SK-N-MC (cell line): ENCODE measurements at regions not wholly inside any gene's neighbourhood (a gene's known extent, or its start where the extent isn't known, plus 50 kb on each side); places are given as distances from the start of the nearest gene placed in this dataset.
"Not testable (repeated sequence)": the region's sequence is repeated elsewhere in the genome, so short reads cannot be mapped to it uniquely, and the experiment has no call there.

Experiments
- DNase-seq: peaks from one replicate; pipeline ENCODE4 v3.0.0-alpha.2; 2011; ENCODE audit warnings: low read depth, low spot score
- H3K27ac ChIP-seq: fragments of 200-600 bp; sonication (generic); 2 replicates; pipeline ENCODE4 v1.5.1; 2016; ENCODE audit warnings: mixed run types
- H3K36me3 ChIP-seq: fragments of 200-600 bp; sonication (generic); 2 replicates; pipeline ENCODE4 v1.6.1; 2017; ENCODE audit warnings: antibody characterized with exemption, low read length, mixed read lengths; ENCODE audit not compliant: insufficient read depth
- H3K4me3 ChIP-seq: fragments of 200-600 bp; sonication (generic); 2 replicates; pipeline ENCODE4 v1.5.1; 2016
- H3K9ac ChIP-seq: fragments of 200-600 bp; sonication (generic); 2 replicates; pipeline ENCODE4 v1.8.0; 2017; ENCODE audit warnings: mixed run types, mixed read lengths; ENCODE audit not compliant: insufficient read length
- H3K9me3 ChIP-seq: fragments of 200-600 bp; sonication (generic); 2 replicates; pipeline ENCODE4 v1.6.1; 2017; ENCODE audit warnings: low read depth, mild to moderate bottlenecking, antibody characterized with exemption, low read length, moderate library complexity, mixed read lengths
- EZH2 ChIP-seq: fragments of 200-600 bp; sonication (generic); IDR thresholded peaks from one replicate; pipeline ENCODE4 v1.6.1; 2017; ENCODE audit warnings: antibody characterized with exemption
- FOXP2 ChIP-seq: optimal IDR thresholded peaks from 2 replicates; pipeline ENCODE3; 2011; ENCODE audit warnings: mild to moderate bottlenecking, moderate library complexity; ENCODE audit not compliant: insufficient read depth; ENCODE audit errors: extremely low read length, control extremely low read depth
- POLR2AphosphoS5 ChIP-seq: IDR thresholded peaks from 2 replicates; pipeline ENCODE4 v1.6.1; 2012; ENCODE audit warnings: mild to moderate bottlenecking, low read depth, low read length, borderline replicate concordance

DNA sequence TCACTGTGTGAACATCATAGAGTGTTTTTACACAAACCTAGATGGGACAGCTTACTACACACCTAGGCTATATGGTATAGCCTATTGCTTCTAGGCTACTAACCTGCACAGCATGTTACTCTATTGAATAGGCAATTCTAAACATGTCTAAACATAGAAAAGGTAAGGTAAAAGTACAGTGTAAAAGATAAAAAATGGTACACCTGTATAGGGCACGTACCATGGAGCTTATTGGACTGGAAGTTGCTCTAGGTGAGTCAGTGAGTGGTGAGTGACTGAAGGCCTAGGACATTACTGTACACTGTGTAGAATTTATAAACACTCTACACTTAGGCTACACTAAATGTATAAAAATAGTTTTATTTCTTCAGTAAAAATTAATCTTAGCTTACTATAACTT, 182.0 kb upstream of the THSD7A start:
- no peak overlapping the region for H3K9ac ChIP-seq
- no peak overlapping the region for H3K27ac ChIP-seq
- TF ChIP-seq FOXP2 (no peak), EZH2 (no peak), POLR2AphosphoS5 (no peak)
- DNase-seq = no peak
- no peaks in the 10 kb centered on the region for H3K9me3 ChIP-seq
- H3K36me3 ChIP-seq = no peaks in the 10 kb centered on the region
- H3K4me3 ChIP-seq = no peak overlapping the region

DNA sequence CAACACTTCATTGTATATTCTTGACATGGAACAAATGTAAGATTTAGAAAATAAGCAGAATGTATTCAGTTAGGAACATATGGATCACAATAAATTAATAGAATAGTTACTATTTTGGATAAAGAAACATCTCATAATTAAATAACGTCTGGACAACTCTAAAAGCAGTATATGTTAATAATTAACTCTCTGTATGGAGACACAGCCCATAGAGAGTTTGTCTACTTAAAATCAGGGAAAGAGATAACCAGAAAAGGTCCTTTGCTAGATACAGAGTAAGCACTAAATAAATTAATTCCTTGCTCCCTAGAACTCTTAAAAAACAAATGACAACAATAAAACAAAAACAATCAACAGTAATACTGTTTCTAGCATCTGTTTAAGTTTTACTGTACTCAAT, 184.4 kb upstream of the THSD7A start:
- Histone ChIP-seq H3K4me3 (no peak overlapping the region), H3K9ac (no peak overlapping the region), H3K9me3 (no peaks in the 10 kb centered on the region)

DNA sequence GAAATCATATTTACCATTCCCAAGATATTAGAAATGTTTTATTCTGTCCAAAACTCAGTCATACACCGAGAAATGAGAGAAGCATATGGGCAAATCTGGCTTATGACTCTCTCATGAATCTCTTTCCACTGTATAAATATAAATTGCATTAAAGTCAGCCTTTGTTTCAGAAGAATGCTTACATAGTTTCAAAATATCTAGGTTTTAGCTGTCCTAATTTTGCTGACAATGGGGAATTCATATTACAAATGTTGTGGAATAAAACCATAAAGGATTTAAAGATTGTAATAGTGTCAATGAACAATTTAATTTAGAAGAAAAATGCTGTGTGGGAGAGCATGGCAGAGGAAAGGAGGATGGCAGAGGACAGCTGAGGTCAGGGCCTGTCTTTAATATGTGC, 185.0 kb upstream of the THSD7A start:
- Histone ChIP-seq H3K9me3 (no peaks in the 10 kb centered on the region), H3K36me3 (no peaks in the 10 kb centered on the region), H3K4me3 (no peak overlapping the region), H3K27ac (peak overlapping the region; percentile 65; the same call in 1 of the 2 replicates), H3K9ac (no peak overlapping the region)
- DNase-seq = no peak
- no peak for TF ChIP-seq POLR2AphosphoS5
- no peak for TF ChIP-seq EZH2
- no peak for TF ChIP-seq FOXP2

More for the DNA sequence above, 184.4 kb upstream of the THSD7A start:
- H3K36me3 ChIP-seq = no peaks in the 10 kb centered on the region
- H3K27ac ChIP-seq = peak overlapping the region; percentile 65; the same call in 1 of the 2 replicates
- no peak for DNase-seq
- TF ChIP-seq EZH2 (no peak), POLR2AphosphoS5 (no peak)

DNA sequence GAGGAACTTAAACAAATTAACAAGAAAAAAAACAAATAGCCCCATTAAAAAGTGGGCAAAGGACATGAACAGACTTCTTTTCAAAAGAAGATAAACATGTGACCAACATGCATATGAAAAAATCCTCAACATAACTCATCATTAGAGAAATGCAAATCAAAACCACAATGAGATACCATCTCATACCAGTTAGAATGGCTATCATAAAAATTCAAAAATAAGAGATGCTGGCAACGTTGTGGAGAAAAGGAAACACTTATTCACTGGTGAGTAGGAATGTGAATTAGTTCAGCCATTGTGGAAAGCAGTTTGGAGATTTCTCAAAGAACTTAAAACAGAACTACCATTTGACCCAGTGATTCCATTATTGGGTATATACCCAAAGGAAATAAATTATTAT, 189.1 kb upstream of the TMEM106B start:
- H3K27ac ChIP-seq, H3K36me3 ChIP-seq, H3K4me3 ChIP-seq, H3K9ac ChIP-seq, DNase-seq, H3K9me3 ChIP-seq: not testable (repeated sequence)

DNA sequence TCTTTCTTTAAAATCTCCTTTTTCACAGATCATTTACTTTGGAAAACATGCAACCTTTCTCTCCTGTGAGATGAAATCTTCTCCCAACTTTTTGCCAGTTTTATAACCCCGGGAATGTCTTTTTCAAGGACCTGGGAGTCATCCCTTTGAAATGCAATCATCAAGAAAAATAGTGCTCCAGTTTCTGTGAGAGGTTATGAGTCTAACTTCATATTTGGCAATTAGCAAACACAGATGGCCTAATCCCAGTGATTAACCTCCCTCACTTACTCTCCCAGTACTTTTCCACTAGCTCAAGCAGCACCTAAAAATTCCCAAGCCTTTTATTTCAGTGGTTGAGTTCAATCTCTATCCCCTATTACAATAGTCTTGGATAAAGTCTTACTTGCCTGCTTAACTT, 185.8 kb upstream of the TMEM106B start:
- no peak overlapping the region for H3K4me3 ChIP-seq
- no peaks in the 10 kb centered on the region for H3K36me3 ChIP-seq
- no peak for TF ChIP-seq EZH2
- TF ChIP-seq FOXP2 = no peak
- TF ChIP-seq POLR2AphosphoS5 = no peak
- no peak overlapping the region for H3K9ac ChIP-seq
- no peak for DNase-seq
- H3K9me3 ChIP-seq = no peaks in the 10 kb centered on the region
- H3K27ac ChIP-seq = no peak overlapping the region

DNA sequence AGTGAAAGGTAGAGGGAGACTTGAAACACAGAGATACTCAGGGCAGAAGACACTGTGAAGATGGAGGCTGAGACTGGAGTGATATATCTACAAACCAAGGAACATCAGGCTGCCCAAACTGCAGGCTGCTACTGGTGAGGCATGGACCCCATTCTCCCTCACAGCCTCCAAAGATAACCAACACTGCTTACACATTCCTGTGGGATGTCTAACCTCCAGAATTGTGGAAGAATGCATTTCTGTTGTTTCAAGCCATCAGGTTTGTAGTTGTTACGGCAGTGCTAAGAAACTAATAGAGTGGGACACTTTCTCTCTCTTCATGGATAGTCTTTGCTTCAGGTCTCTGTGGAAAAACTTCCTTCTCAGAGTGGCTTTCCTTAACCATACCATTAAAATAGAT, 182.6 kb upstream of the TMEM106B start:
- DNase-seq = no peak
- H3K9ac ChIP-seq = no peak overlapping the region
- H3K4me3 ChIP-seq = no peak overlapping the region
- no peaks in the 10 kb centered on the region for H3K9me3 ChIP-seq
- no peaks in the 10 kb centered on the region for H3K36me3 ChIP-seq
- no peak overlapping the region for H3K27ac ChIP-seq
- no peak for TF ChIP-seq FOXP2
- no peak for TF ChIP-seq POLR2AphosphoS5
- TF ChIP-seq EZH2 = no peak

DNA sequence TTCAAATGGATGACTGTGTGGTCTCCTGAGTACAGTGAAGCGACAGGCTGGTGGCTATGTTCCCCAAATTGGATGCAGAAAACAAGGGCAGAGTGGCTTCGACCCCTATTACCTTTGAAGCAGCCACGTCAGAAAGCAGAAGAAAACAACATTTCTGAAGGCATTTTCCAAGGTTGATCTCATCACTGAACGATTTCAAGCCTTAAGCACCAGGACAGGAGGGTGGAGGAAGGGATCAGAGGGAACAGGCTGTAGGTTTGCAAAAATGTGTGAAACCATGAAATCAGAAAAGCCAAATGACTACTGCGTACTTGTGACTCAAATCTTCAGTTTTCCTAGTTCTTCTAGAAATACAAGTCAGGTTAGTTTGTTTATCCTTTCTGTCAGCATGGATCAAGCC, 181.0 kb upstream of the TMEM106B start:
- no peak overlapping the region for H3K27ac ChIP-seq
- no peaks in the 10 kb centered on the region for H3K36me3 ChIP-seq
- no peak overlapping the region for H3K4me3 ChIP-seq
- no peak for DNase-seq
- TF ChIP-seq POLR2AphosphoS5 = no peak
- TF ChIP-seq EZH2 = no peak
- TF ChIP-seq FOXP2 = no peak
- no peaks in the 10 kb centered on the region for H3K9me3 ChIP-seq
- H3K9ac ChIP-seq = no peak overlapping the region

DNA sequence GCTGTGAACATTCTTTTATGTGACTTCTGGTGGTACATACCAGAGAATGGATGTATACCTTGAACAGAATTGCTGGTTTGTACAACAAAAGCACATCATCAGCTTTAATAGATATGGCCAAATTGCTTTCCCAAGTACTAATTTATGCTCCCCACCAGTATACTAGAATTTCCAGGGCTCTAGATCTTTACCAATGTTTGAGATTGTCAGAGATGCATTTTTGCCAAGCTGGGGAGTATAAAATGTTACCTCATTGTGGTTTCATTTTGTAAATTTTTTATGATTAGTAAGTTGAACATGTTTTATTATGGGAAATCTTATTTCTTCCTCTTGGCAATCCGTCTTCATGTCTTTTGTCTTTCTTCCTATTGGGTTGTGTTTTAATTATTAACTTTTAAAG, 179.9 kb upstream of the TMEM106B start:
- no peak for TF ChIP-seq POLR2AphosphoS5
- no peak for TF ChIP-seq EZH2
- TF ChIP-seq FOXP2 = no peak
- Histone ChIP-seq H3K9me3 (no peaks in the 10 kb centered on the region), H3K36me3 (no peaks in the 10 kb centered on the region), H3K9ac (no peak overlapping the region), H3K4me3 (no peak overlapping the region), H3K27ac (no peak overlapping the region)
- no peak for DNase-seq

DNA sequence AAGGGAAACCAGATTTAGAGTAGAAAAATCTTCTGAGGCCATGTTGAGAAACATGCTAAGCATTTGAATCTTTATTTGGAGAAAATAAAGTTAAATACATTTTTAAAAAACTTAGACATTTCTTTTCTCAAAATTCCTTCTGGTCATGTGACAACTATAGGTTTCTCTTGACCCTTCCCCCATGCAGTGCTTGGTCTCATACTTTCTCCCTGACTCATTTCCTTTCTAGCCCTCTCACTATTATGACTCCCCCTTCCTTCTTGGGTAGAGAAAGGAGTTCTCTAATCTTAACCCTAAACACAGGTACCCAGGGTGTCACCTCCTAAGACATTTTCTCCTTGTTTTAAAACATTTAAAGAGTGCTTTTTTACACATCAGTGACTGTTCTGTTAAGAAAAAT, 179.5 kb upstream of the TMEM106B start:
- Histone ChIP-seq H3K4me3 (no peak overlapping the region), H3K9ac (no peak overlapping the region), H3K36me3 (no peaks in the 10 kb centered on the region), H3K27ac (no peak overlapping the region), H3K9me3 (no peaks in the 10 kb centered on the region)
- DNase-seq = no peak
- TF ChIP-seq EZH2 = no peak
- no peak for TF ChIP-seq POLR2AphosphoS5
- no peak for TF ChIP-seq FOXP2
